ENCODE measurements at regions not wholly inside any gene's neighbourhood (a gene's known extent, or its start where the extent isn't known, plus 50 kb on each side); places are given as distances from the start of the nearest gene placed in this dataset.

GRCh38 chr5:74429495-74429894, 211.0 kb downstream of the ENC1 start:
- no peak overlapping the region for H3K4me2 ChIP-seq (ENCODE audit: low read length)
- H2AFZ ChIP-seq (ENCODE audit: low read depth, low read length): no peak overlapping the region
- no peak overlapping the region for H3K9ac ChIP-seq (ENCODE audit: low read length)
- H3K27me3 ChIP-seq (ENCODE audit: insufficient read depth, low read depth, low read length): no peaks in the 10 kb centered on the region
- H3K9me3 ChIP-seq (ENCODE audit: low read length): no peaks in the 10 kb centered on the region
- TF ChIP-seq, protein P1, sequence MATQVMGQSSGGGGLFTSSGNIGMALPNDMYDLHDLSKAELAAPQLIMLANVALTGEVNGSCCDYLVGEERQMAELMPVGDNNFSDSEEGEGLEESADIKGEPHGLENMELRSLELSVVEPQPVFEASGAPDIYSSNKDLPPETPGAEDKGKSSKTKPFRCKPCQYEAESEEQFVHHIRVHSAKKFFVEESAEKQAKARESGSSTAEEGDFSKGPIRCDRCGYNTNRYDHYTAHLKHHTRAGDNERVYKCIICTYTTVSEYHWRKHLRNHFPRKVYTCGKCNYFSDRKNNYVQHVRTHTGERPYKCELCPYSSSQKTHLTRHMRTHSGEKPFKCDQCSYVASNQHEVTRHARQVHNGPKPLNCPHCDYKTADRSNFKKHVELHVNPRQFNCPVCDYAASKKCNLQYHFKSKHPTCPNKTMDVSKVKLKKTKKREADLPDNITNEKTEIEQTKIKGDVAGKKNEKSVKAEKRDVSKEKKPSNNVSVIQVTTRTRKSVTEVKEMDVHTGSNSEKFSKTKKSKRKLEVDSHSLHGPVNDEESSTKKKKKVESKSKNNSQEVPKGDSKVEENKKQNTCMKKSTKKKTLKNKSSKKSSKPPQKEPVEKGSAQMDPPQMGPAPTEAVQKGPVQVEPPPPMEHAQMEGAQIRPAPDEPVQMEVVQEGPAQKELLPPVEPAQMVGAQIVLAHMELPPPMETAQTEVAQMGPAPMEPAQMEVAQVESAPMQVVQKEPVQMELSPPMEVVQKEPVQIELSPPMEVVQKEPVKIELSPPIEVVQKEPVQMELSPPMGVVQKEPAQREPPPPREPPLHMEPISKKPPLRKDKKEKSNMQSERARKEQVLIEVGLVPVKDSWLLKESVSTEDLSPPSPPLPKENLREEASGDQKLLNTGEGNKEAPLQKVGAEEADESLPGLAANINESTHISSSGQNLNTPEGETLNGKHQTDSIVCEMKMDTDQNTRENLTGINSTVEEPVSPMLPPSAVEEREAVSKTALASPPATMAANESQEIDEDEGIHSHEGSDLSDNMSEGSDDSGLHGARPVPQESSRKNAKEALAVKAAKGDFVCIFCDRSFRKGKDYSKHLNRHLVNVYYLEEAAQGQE (IDR thresholded peaks at IDR 0.05; ENCODE audit: borderline replicate concordance): no peak
- no peak for TF ChIP-seq EZH2 (IDR thresholded peaks at IDR 0.05; ENCODE audit: borderline replicate concordance, insufficient read depth, low read length, poor library complexity, severe bottlenecking)
- no peak for TF ChIP-seq RAD21 (conservative IDR thresholded peaks at IDR 0.05)
- TF ChIP-seq TAF1 (IDR thresholded peaks at IDR 0.05; ENCODE audit: low read depth): no peak
- no peak for TF ChIP-seq SMC3 (conservative IDR thresholded peaks at IDR 0.05; ENCODE audit: poor library complexity)
- TF ChIP-seq POLR2AphosphoS5 (IDR thresholded peaks at IDR 0.05): no peak
- TF ChIP-seq CTCF (IDR thresholded peaks at IDR 0.05; ENCODE audit: poor library complexity, severe bottlenecking): no peak
- no peak for TF ChIP-seq MXI1 (conservative IDR thresholded peaks at IDR 0.05; ENCODE audit: poor library complexity, severe bottlenecking)
- TF ChIP-seq EP300 (conservative IDR thresholded peaks at IDR 0.05; ENCODE audit: poor library complexity, severe bottlenecking): no peak
- H3F3A ChIP-seq (ENCODE audit: insufficient read depth, low read length, poor library complexity, severe bottlenecking): peaks cover 4% of the 10 kb centered on the region
- H3K79me2 ChIP-seq (replicated peaks; ENCODE audit: insufficient read depth, low read length): no peaks in the 10 kb centered on the region
- H3K36me3 ChIP-seq (ENCODE audit: insufficient read depth, low read length): no peaks in the 10 kb centered on the region
- no peaks in the 10 kb centered on the region for H3K9me2 ChIP-seq (ENCODE audit: insufficient read depth, low read length)
- no peaks in the 10 kb centered on the region for H4K20me1 ChIP-seq (ENCODE audit: insufficient read depth)
- no peak overlapping the region for H3K27ac ChIP-seq (ENCODE audit: low read length)
- H3K4me3 ChIP-seq (ENCODE audit: low read length): no peak overlapping the region

GRCh38 chr5:74428876-74429275, 211.7 kb downstream of the ENC1 start:
- Histone ChIP-seq H3K9me2 (ENCODE audit: insufficient read depth, low read length) (no peaks in the 10 kb centered on the region), H3K36me3 (ENCODE audit: insufficient read depth, low read length) (no peaks in the 10 kb centered on the region), H3K4me2 (ENCODE audit: low read length) (no peak overlapping the region), H4K20me1 (ENCODE audit: insufficient read depth) (no peaks in the 10 kb centered on the region), H3K27ac (ENCODE audit: low read length) (no peak overlapping the region), H2AFZ (ENCODE audit: low read depth, low read length) (no peak overlapping the region), H3K4me3 (ENCODE audit: low read length) (no peak overlapping the region), H3K9me3 (ENCODE audit: low read length) (no peaks in the 10 kb centered on the region), H3K79me2 (replicated peaks; ENCODE audit: insufficient read depth, low read length) (no peaks in the 10 kb centered on the region), H3K27me3 (ENCODE audit: insufficient read depth, low read depth, low read length) (no peaks in the 10 kb centered on the region), H3K9ac (ENCODE audit: low read length) (no peak overlapping the region), H3F3A (ENCODE audit: insufficient read depth, low read length, poor library complexity, severe bottlenecking) (peaks cover 1% of the 10 kb centered on the region)
- TF ChIP-seq RAD21 (conservative IDR thresholded peaks at IDR 0.05): no peak
- no peak for TF ChIP-seq CTCF (IDR thresholded peaks at IDR 0.05; ENCODE audit: poor library complexity, severe bottlenecking)
- no peak for TF ChIP-seq EP300 (conservative IDR thresholded peaks at IDR 0.05; ENCODE audit: poor library complexity, severe bottlenecking)
- TF ChIP-seq SMC3 (conservative IDR thresholded peaks at IDR 0.05; ENCODE audit: poor library complexity): no peak
- TF ChIP-seq EZH2 (IDR thresholded peaks at IDR 0.05; ENCODE audit: borderline replicate concordance, insufficient read depth, low read length, poor library complexity, severe bottlenecking): no peak
- no peak for TF ChIP-seq TAF1 (IDR thresholded peaks at IDR 0.05; ENCODE audit: low read depth)
- TF ChIP-seq, protein P1 (IDR thresholded peaks at IDR 0.05; ENCODE audit: borderline replicate concordance): no peak
- TF ChIP-seq POLR2AphosphoS5 (IDR thresholded peaks at IDR 0.05): no peak
